ACC112 (cell line): ENCODE measurements at regions not wholly inside any gene's neighbourhood (a gene's known extent, or its start where the extent isn't known, plus 50 kb on each side); places are given as distances from the start of the nearest gene placed in this dataset.
"Not testable (repeated sequence)": the region's sequence is repeated elsewhere in the genome, so short reads cannot be mapped to it uniquely, and the experiment has no call there.

Experiments used
- H2AFZ ChIP-seq: fragments of 200-600 bp; sonication (generic); one replicate; pipeline ENCODE4 v1.6.0; 2017; ENCODE audit warnings: antibody characterized with exemption, low read length; ENCODE audit not compliant: unreplicated experiment
- H3K27ac ChIP-seq: fragments of 200-600 bp; sonication (generic); 2 replicates; pipeline ENCODE4 v1.5.1; 2014; ENCODE audit warnings: low read depth, mild to moderate bottlenecking, antibody characterized with exemption, low read length, moderate library complexity
- H3K27me3 ChIP-seq: fragments of 200-600 bp; sonication (generic); 2 replicates; pipeline ENCODE4 v1.6.1; 2014; ENCODE audit warnings: mild to moderate bottlenecking, antibody characterized with exemption, low read length, moderate library complexity, mixed read lengths; ENCODE audit not compliant: insufficient read depth
- H3K36me3 ChIP-seq: fragments of 200-600 bp; sonication (generic); 2 replicates; pipeline ENCODE4 v1.6.1; 2016; ENCODE audit warnings: mild to moderate bottlenecking, antibody characterized with exemption, low read length, moderate library complexity, mixed read lengths; ENCODE audit not compliant: insufficient read depth
- H3K4me1 ChIP-seq: fragments of 200-600 bp; sonication (generic); one replicate; pipeline ENCODE4 v1.6.1; 2016; ENCODE audit warnings: low read length, mixed read lengths; ENCODE audit not compliant: insufficient read depth, unreplicated experiment, control insufficient read depth
- H3K4me3 ChIP-seq: fragments of 200-600 bp; sonication (generic); 2 replicates; pipeline ENCODE4 v1.5.1; 2014; ENCODE audit warnings: mild to moderate bottlenecking, low read depth, low read length
- H3K79me2 ChIP-seq: fragments of 200-600 bp; sonication (generic); one replicate; pipeline ENCODE4 v1.6.0; 2016; ENCODE audit warnings: low read length; ENCODE audit not compliant: control insufficient read depth, unreplicated experiment, insufficient read depth

DNA sequence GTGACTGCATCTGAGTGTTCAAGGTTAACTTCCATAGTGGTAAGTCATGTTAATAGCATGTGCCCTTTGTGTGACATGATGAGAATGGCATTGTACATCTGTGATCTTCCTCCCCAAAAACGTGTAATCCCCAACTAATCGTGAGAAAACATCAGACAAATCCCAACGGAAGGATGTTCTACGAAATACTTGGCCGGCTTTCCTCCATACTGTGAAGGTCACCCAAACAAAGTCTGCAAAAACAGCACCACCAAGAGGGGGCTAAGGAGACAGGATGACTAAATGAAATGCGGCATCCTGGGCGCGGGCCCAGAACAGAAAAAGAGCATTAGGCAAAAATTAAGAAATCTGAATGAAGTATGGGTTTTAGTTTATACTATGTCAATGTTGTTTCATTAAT lies 81.8 kb downstream of the MED10 start:
- H3K27ac ChIP-seq = no peak overlapping the region
- H3K36me3 ChIP-seq = no peaks in the 10 kb centered on the region
- no peaks in the 10 kb centered on the region for H3K4me1 ChIP-seq
- peaks cover 9% of the 10 kb centered on the region for H3K27me3 ChIP-seq
- H3K4me3 ChIP-seq = no peak overlapping the region
- H2AFZ ChIP-seq = no peak overlapping the region
- no peaks in the 10 kb centered on the region for H3K79me2 ChIP-seq

DNA sequence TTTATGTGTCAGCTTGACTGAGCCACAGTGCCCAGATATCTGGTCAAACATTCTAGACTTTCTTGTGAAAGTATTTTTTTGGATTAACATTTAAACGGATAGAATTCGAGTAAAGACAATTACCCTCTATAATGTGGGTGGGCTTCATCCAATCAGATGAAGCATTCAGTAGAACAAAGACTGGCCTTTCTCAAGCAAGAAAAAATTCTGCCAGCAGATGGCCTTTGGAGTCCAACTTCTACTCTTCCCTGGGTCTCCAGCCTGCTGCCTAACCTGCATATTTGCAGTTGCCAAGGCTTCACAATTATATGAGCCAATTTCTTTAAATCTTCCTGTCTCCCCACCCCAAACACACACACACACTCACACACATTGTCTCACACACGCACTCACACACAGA lies 86.4 kb downstream of the MED10 start:
- H3K4me1 ChIP-seq = no peaks in the 10 kb centered on the region
- no peak overlapping the region for H2AFZ ChIP-seq
- no peak overlapping the region for H3K27ac ChIP-seq
- H3K79me2 ChIP-seq = no peaks in the 10 kb centered on the region
- no peaks in the 10 kb centered on the region for H3K36me3 ChIP-seq
- peaks cover 16% of the 10 kb centered on the region for H3K27me3 ChIP-seq
- no peak overlapping the region for H3K4me3 ChIP-seq

DNA sequence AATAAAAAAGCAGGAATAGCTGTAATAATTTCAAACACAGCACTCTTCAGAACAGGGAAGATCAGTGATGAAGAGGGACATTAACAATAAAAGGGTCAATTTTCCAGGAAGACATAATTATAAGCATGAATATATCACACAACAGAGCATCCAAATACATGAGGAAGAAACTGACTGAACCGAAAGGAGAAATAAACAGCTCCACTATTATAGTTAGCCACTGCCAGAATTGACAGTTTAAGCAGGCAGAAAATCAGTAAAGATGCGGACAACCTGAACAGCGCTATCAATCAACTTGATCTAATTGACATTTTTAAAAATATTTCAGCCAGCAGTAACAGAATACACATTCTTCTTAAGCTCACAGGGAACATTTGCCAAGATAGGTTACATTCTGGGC lies 89.1 kb downstream of the MED10 start:
- Histone ChIP-seq H2AFZ (no peak overlapping the region), H3K4me3 (no peak overlapping the region), H3K27me3 (peaks cover 9% of the 10 kb centered on the region; the same call in 1 of the 2 replicates), H3K79me2 (no peaks in the 10 kb centered on the region), H3K4me1 (no peaks in the 10 kb centered on the region), H3K27ac (no peak overlapping the region), H3K36me3 (no peaks in the 10 kb centered on the region)

DNA sequence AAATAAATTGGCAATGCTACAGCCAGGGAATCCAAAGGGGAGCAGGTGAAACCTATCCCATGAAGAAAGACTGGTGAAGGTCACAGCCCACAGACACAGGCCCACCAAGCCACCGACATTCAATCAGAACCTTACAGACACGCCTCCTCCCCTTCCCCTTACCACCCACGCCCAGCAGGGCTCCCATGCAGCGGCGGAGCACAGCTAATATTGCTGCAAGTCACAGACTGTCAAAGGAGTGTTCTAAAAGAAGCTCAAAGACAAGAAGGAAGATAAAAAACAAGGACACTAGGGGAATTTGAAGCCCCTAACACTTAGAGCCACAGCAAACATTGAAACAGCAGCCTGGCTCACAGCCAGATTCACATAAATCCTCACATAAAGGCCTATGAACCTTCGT lies 91.2 kb downstream of the MED10 start:
- Histone ChIP-seq H3K36me3 (no peaks in the 10 kb centered on the region), H3K27ac (no peak overlapping the region), H2AFZ (no peak overlapping the region), H3K27me3 (peaks cover 7% of the 10 kb centered on the region; the same call in 1 of the 2 replicates), H3K4me1 (no peaks in the 10 kb centered on the region), H3K79me2 (no peaks in the 10 kb centered on the region), H3K4me3 (no peak overlapping the region)

- Histone ChIP-seq H3K4me3 (no peak overlapping the region), H3K36me3 (no peaks in the 10 kb centered on the region), H3K4me1 (no peaks in the 10 kb centered on the region), H3K79me2 (no peaks in the 10 kb centered on the region), H2AFZ (no peak overlapping the region), H3K27me3 (peaks cover 5% of the 10 kb centered on the region; the same call in 1 of the 2 replicates), H3K27ac (no peak overlapping the region)
Measured at GRCh38 chr5:6286404-6286803, 91.9 kb downstream of the MED10 start.

DNA sequence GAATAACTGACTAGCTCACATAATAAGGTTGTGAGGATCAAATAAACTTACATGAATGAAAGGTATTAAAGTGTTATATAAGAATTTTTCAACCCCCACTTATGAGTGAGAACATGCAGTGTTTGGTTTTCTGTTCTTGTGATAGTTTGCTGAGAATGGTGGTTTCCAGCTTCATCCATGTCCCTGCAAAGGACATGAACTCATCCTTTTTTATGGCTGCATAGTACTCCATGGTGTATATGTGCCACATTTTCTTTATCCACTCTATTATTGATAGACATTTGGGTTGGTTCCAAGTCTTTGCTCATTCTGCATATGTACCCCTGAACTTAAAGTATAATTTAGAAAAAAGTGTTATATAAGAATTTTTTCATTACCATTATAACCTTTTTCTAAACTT lies 93.9 kb downstream of the MED10 start:
- not testable (repeated sequence) for H3K27me3 ChIP-seq, H3K27ac ChIP-seq, H3K4me3 ChIP-seq, H3K79me2 ChIP-seq, H3K36me3 ChIP-seq, H2AFZ ChIP-seq, H3K4me1 ChIP-seq

DNA sequence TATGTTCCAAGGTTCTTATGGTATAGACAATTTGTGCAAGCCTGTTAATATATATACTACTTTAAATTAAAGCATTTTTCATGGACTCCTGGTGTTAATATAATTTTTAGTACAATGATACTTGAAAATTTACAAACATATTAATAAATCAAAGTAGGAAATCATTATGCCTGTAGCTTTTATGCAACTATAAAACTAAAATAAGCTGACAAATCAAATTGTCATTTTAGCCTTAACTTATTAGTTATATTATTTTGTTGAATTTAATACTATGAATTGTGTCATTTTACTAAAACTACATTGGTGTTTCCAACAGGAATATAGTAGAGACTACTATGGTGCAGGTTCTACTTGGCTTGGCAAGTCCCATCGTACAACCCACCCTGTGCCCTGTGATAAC lies 96.0 kb downstream of the MED10 start:
- no peaks in the 10 kb centered on the region for H3K4me1 ChIP-seq
- H2AFZ ChIP-seq = no peak overlapping the region
- no peaks in the 10 kb centered on the region for H3K27me3 ChIP-seq
- H3K36me3 ChIP-seq = no peaks in the 10 kb centered on the region
- H3K4me3 ChIP-seq = no peak overlapping the region
- no peaks in the 10 kb centered on the region for H3K79me2 ChIP-seq
- no peak overlapping the region for H3K27ac ChIP-seq

- Histone ChIP-seq H2AFZ (no peak overlapping the region), H3K27me3 (no peaks in the 10 kb centered on the region), H3K4me3 (no peak overlapping the region), H3K79me2 (no peaks in the 10 kb centered on the region), H3K4me1 (no peaks in the 10 kb centered on the region), H3K36me3 (no peaks in the 10 kb centered on the region), H3K27ac (no peak overlapping the region)
Measured at GRCh38 chr5:6281818-6282217, 96.5 kb downstream of the MED10 start.

GRCh38 chr5:6280425-6281100 lies 97.8 kb downstream of the MED10 start:
- no peaks in the 10 kb centered on the region for H3K4me1 ChIP-seq

DNA sequence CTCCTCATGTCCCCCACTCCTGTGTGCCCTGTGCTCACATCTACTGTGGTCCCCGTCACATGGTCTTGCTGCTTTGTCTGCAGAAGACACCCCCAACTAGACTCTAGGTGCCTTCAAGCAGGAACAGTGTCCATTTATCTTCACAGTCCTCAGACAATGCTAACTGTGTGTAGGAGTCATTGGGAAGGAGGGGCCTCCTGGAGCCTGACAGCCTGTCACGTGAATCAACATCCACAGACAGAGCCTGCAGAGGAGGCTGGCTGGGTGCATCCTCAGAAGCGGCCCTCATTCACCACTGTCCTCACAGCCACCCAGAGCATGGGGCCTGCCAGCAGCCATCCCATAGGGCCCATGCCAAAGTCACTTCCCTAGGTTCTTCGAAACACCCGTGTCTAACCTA lies 98.7 kb downstream of the MED10 start:
- Histone ChIP-seq H3K4me3 (no peak overlapping the region), H2AFZ (no peak overlapping the region), H3K79me2 (no peaks in the 10 kb centered on the region), H3K4me1 (no peaks in the 10 kb centered on the region), H3K27ac (no peak overlapping the region), H3K36me3 (no peaks in the 10 kb centered on the region), H3K27me3 (no peaks in the 10 kb centered on the region)

More at GRCh38 chr5:6280425-6281100, 97.8 kb downstream of the MED10 start:
- Histone ChIP-seq H3K79me2 (no peaks in the 10 kb centered on the region), H2AFZ (no peak overlapping the region), H3K4me3 (no peak overlapping the region), H3K27me3 (no peaks in the 10 kb centered on the region), H3K36me3 (no peaks in the 10 kb centered on the region), H3K27ac (no peak overlapping the region)

GRCh38 chr5:6274846-6275543 lies 103.4 kb downstream of the MED10 start:
- H3K79me2 ChIP-seq = no peaks in the 10 kb centered on the region
- no peaks in the 10 kb centered on the region for H3K36me3 ChIP-seq
- no peak overlapping the region for H3K27ac ChIP-seq
- H2AFZ ChIP-seq = no peak overlapping the region
- no peaks in the 10 kb centered on the region for H3K4me1 ChIP-seq
- no peak overlapping the region for H3K4me3 ChIP-seq
- H3K27me3 ChIP-seq = no peaks in the 10 kb centered on the region
